Occipital lobe (tissue), 1 donor: ENCODE measurements at regions not wholly inside any gene's neighbourhood (a gene's known extent, or its start where the extent isn't known, plus 50 kb on each side); places are given as distances from the start of the nearest gene placed in this dataset.

Experiments used
- DNase-seq: peaks from one replicate; lab custom pipeline; 2025; lab: John Stamatoyannopoulos, UW

DNA sequence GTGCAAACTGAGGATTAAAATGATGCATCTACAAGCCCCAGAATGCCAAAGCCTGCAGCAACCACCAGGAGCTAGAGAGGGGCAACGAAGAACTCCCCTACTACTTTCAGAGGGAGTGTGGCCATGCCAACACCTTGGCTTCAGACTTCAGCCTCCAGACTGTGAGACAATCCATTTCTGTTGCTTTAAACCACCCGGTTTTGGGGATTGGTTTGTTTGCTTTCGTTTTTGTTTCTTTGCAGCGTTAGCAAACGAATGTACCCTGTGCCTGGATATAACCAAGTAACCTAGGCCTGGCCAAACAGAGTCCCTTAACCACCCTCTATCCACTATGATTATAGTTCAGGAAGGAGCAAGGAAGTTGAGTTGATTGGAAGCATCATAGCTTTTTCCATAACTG lies 171.2 kb upstream of the NCK2 start:
- DNase-seq = no peak

DNA sequence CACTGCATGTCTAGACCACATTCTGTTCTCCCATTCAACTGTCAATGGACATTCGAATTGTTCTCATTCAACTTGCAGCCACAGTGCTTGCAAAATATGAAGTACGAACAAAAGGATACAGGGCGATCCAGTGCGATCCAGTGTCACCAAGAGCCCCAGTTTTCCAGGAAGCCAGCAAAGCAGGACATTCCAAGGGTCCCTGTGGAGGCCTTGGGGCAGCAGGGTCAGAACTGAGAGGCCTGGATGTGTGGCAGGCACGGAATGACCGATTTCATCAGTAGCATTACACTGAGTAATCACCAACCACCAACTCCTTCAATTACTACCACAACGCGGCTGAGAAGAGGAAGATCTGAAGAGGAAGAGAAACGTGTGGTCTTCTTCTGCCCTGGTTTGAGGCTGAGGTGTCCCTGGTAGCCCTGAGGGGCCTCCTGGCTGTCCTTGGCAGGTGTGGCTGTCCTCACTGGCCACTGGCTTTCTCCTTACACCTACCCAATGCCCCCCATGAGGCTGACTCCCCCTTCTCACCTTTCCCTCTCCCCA lies 172.7 kb upstream of the FHL2 start:
- no peak for DNase-seq

DNA sequence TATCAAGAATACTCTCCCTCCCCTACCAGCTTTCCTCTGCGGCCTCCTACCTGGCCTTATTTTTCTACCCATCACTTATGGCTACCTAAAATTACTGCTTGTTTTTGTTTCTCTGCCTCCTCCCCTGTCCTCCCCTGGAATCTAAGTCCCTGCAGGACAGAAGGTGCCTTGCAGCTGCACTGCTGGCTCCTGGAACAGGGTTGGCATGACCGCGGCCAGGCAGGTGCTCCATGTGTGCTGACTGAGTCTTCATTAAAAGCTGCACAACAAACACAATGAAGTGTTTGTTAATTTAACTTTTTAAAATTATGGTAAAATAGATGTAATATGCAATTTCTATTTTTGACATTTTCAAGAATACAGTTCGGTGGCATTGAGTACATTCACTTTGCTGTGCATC lies 171.9 kb upstream of the FHL2 start:
- DNase-seq = no peak

DNA sequence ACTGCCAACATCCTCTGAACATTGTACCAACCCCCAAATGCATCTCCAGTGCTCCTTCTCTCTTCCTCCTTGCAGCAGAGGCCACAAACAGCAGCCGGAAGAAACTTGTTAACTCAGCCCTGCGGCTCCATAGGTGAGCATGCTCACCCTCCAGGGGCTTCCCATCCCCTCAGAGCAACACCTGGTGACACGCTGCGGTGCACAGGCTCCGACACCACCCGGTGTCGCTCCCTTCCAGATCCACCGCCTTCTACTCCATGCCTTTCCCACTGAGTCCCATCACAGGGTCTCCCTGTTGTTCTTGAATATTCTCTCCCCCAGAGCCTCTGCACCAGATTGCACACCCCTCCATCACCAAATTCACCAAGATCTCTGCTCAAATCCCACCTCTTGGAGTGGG lies 171.5 kb upstream of the FHL2 start:
- no peak for DNase-seq

DNA sequence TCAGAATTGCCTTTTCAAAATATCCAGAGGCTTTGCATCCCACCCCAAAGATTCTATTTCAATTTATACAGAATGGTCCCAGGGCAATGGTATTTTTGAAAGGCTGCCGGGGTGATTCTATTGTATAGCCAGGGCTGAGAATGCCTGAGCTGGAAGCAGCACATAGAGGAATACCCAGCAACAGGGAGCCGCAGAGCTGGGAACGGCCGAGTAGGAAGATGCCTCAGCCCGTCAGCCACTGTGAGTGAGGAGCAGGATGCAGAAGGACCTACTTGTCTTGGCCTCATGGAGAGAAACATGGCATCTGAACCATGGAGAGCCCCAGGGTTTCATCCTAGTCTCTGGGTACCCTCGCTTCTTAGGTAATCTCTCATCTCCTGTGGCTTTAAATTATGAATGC lies 170.8 kb upstream of the FHL2 start:
- DNase-seq = no peak

DNA sequence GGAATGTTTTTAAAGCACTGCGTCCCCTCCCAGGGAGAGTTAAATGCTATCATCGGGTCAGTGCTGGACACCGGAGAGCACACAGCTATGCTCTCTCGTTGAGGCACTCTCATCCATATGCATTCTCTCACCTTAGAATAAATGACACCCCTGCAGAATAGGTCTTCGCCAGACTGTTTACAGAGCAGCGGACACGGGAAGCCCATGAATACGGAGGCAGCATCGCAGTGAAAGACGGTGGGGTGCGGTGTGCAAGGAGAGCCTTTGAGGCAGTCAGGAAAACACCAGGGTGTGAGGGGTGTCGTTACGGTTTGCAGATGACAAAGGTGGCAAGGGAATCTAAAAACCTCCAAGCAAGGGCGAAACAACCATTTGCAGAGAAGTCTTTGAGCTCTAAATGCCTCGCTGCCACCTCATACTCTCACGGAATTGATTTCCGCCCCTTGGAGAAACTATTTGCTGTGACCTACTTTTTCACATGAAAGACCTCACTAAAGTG lies 169.2 kb upstream of the FHL2 start:
- DNase-seq = no peak

DNA sequence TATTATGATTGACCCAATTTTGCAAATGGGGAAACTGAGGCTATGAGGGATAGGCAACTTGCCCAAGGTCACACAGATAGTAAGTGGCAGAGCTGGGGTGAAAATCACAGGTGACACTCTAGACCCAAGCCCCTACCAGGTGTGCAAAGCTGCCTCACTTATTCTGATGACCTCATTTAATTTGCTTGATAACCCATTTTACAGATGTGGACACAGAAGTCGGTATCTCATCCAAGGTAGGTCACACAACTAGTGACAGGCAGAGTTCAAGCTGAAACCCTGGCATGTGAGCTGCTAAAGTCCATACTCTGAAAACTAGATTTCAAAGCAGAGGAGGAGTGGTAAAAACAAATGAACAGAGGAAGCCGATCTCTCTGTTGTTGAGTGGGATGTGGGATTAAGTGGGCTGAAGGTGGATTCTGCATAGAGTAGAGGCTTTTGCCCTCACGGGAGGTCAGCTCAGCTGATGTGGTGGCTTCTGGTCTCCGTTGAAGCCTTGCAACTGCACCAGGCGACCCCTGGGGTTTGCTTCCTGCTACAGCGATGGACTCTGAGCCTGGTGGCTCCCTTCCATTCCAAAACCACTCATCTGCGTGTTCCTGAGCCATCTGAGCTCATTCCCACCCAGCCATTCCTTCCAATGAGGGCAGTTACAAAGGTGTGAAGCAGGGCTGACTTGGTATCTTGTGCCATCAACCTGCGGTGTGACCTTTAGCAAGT lies 164.3 kb upstream of the FHL2 start:
- no peak for DNase-seq

DNA sequence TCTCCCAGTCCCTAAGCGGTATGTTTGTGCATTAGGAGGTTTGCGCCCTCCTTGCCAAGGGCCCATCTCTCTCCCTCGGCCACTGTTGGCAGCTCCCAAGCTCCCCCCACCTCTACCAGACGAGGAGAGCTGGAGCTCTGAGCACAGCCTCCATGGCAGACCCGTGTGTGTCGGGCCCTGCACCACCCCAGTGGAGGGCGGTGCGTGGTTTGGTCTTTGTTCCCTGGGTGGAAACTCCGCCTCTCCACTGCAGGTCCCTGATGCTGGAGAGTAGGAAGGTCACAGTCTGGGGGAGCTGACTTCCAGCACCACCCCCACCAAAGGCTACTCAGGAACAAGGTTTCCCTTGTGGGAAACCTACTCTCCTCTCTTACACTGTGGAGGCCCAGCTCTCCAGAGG lies 162.6 kb upstream of the FHL2 start:
- no peak for DNase-seq

DNA sequence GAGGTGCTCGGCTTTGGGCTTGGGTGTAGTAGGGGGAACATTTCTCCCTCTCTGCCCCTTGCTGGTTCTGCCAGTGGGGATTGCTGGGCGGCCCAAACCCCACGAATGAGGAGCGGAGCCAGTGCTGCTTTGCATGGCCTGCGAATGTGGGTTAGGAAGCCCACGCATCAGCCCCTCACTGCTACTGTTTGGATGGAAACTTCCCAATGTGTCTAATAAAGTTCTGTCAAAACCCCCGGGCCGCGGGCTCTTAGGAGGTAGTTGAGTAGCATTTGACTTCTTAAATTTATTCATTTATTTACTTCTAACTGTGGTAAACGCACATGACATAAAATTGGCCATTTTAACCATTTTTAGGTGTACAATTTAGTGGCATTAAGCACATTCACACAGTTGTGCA lies 161.3 kb upstream of the FHL2 start:
- no peak for DNase-seq

DNA sequence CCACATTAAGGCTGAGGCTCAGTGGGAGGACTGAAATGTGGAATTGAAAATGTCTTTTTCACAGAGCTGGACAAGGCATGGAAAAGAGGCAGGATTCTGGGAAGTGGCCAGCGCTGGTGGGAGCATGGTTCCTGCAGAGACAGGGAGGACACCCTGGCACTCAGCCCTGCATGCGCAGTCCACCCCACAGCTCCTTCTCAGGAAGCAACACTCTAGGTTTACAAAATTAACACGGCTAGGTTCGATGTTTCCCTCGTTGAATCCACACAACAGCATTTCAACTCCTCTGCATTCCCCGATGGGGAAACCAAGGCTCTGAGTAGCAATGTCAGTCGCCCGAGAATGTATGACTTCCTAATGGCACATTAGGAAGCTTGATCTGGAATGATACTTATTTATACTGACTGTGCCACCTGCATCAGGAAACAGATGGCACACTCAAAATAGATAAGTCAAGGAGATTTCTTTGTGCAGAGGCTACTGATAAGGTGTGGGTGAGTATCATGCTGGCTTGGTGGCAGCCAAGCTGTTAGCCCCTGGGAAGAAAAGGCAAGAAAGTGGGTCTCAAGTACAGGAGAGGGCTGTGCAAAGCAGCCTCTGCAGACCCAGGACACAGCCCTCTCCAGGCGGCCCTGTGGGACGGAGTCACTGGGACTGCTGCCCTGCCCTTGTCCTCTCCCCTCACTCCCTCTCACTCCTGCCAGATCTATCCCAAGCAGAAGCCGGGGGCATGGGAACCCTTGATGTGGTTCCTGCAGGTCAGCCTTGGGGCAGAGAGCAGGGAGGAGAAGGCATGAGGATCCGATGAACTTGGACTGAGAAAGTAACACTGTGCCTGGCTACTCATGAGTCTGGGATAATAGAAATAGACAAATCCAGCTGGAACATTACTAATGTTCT lies 158.4 kb upstream of the FHL2 start:
- DNase-seq = no peak

DNA sequence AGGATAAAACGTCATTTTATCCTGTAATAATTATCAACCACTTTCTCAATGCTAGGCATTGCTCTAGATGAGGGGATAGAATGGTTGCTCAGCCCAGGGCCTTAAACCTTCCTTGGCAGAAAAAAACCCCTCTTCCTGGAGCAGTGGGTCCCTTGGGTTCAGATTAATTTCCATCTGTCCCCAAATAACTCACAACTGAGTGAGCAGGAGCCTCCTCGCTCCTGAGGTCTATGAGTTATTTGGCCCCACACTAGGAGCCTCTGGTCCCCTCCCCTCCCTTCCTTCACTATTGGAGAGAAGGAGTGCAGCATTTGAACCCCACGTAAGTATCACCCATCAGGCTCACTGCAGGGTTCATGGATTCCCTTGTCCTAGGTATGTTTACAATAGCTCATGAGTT lies 157.5 kb upstream of the FHL2 start:
- no peak for DNase-seq

DNA sequence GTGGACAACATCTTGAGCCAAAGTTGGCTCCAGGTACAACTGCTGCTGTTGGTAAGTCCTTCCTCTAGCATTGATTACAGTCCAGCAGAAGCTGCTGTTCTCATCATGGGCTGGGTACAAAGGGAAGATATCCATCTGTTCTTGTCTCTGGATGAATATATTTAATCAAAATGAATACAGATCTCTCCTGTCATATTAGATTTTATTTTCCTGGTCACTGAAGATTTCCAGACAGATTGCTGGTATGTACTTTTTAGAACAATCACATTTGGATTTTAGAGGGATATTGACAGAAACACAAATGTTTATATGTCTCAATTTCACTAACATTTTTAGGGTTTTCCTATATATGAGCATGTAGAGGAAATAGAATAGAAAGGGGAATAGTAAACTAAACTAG lies 155.4 kb upstream of the FHL2 start:
- DNase-seq = no peak

DNA sequence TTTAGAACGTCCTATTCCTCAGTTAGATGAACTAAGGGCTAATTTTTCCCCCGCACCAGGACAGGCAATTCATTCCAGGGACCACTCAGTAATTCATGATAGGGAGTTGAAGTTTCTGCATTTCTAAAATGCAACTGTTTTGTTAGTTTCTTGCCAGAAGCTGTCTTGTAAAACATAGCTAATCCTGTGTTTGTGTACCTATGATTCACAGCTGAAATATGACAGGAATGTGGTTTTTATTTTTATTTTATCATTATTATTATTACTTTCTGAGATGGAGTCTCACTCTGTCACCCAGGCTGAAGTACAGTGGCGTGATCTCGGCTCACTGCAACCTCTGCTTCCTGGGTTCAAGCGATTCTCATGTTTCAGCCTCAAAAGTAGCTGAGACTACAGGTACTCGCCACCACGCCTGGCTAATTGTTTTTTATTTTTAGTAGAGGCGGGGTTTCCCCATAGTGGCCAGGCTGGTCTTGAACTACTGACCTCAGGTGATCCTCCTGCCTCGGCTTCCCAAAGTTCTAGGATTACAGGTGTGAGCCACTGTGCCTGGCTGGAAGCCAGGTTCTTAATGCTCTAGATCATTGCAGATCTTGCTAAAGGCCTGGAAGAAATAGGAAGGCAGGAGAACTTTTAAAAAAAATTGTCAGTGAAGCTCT lies 154.8 kb upstream of the FHL2 start:
- DNase-seq = no peak

DNA sequence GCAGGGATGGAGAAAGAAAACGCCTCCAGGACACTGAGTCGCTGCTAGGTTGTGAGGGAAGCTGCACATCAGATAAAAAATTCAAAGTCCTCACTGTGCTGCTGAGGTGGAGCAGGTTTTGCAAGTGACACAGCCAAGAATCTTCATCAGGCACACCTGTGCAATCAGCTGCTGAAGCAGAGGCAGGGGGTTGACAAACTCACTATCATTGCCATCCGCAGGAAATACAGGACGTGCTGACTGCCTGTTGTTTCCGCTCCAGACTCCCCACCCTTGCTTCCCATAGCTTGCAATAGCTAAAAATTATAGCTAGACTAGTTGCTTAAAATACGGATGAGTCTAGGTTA lies 147.8 kb upstream of the FHL2 start:
- no peak for DNase-seq

DNA sequence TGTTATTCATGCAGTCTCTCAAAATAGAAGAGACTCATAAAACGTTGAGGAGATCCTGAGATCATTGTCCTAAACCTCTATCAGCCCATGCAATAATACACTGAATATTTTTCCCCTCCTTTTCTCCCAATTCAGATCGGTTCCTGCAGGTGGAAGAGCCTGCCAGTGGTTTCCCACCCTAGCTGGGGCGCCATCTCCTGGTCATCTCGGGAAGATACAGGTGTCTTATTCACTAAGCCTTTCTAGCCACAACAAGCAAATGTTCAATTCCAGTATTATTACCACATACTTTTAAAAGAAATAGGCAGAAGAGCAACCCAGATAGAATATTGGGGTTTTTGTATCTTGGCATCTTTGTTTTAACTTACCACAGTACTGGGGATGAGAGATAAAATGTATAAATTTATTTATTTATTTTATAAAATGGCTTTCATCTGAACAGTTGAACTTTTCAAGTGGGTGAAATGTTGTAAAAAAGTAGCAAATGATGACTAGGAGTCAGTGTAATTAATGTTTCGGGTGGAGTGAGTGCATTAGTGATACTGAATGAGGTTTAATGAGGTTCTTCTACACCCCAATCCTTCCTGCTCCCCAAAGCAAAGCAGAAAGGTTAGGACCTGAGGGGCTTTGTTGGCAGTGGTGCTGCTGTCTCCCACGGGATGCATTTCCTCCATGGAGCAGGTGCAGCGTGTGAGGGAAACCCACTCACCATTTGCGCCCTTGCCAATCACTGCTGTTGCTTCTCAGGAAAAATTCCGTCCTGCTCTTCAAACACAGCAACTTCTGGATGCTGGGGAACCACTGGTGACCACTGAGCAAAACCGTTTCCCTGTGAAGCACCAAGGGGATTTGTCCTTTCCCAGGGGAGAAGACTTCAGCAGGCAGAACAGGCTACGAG lies 147.1 kb upstream of the FHL2 start:
- peak; percentile 40 for DNase-seq

DNA sequence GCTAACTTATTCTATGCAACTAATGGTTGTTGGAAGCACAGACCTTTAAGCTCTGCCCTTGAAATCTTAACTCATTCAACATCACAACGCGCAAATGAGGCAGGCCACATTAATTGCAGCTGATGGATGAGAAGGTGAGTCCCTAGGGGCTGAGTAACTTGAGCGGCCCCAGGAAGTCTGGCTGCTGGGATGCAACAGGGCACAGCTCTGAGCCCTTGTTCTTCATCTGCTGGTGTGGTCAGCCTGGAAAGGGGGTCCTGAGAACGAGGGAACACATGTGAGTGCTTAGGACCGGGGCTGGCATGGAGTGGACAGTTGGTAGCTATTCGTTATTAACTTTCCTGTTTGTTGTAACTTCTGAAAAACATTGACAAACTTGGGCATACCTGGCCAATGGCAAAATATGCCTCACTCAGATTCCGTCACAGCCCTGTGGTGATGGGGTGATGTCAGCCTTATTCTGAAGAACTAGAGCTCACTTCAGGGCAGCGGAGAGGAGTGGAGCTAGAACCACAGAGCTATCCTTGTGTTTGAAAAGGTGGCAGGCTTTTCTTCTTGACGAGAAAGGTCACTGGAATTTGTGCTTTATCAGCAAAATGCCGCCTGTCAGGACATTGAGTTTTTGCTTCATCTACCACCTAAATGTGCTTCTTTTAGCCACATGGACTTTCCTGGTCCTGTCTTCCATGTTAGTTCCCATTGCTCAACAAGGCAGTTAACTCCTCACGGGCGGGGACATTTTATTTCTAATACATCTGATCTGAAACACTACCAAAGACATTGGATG lies 145.9 kb upstream of the FHL2 start:
- no peak for DNase-seq

DNA sequence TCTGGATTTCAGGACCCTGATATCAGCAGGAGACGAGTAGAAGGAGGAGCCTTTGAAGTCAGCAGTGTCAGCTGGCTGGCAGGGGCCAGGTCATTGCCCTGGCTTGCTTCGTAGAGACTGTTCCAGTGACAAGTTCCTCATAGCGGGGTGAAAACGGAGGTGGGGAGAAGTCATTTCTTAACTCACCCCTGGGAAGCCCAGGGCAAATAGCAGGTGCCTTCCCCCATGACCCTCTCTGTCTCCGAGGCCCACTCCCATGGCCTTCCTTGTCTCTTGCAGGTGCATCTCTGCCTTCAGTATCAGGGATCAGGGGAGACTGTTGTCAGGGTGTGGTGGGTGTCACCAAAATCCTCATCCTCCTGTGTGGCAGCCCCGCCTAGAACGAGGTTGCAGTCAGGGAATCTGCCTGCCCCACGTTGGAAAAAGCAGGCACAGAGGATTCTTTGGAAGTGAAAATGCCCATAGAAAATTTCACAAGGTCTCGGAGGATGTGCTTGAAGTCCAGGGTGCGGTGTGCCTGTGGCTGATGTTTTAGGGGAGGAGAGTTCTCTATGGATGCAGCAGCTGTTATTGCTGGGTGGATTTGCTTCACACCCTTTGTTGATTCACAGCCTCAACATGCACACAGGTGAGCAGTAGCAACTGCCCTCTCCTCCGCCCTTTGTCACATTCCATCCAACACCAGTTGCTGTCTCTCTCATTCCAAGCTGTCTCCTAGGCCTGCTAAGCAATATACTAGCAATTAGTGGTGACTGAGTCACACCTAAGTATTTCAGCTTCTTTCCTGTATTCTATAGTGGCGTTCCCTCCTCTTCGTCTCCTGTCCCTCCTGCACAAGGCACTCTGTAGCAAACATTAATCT lies 142.6 kb upstream of the FHL2 start:
- no peak for DNase-seq

DNA sequence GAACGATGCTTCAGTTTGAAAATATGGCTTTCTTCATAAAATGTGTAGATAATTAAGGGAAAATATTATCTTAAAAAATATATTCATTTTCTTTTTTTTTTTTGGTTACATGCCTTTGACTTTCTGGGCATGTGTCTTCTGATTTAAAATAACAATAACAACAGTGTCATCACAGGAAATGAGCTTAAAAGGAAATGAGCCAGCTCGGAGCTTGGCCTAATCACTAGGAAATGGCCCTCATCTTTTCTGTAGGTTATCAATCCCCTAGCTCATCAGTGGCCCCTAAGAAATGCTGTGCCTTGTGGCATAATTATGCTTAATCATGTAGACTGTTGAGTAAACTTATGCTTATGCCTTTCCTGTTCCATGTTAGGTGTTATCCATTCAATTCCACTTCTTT lies 141.8 kb upstream of the FHL2 start:
- DNase-seq = no peak

DNA sequence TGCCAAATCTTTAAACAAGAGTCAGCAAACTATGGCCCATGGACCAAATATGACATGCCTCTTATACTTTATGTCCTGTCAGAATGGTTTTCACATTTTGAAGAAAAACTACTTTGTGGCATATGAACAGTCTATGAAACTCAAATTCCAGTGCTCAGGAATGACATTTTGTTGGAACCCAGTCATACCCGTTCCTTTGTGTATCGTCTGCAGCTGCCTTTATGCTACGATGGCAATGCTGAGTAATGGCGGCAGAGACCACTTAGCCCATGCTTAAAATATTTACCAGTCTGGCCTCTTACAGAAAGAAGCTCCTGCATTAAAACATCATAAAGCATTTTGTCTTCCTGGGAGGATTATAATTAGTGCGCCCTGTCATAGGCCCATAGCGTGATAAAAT lies 140.5 kb upstream of the FHL2 start:
- no peak for DNase-seq
